GM18508 (cell line): ENCODE measurements at regions not wholly inside any gene's neighbourhood (a gene's known extent, or its start where the extent isn't known, plus 50 kb on each side); places are given as distances from the start of the nearest gene placed in this dataset.

Experiments used
- ATAC-seq: cut with Tn5 transposase; IDR thresholded peaks from one replicate; pipeline ENCODE4 v1.9.1; 2021; ENCODE audit warnings: moderate number of reproducible peaks; ENCODE audit not compliant: insufficient read depth, unreplicated experiment

DNA sequence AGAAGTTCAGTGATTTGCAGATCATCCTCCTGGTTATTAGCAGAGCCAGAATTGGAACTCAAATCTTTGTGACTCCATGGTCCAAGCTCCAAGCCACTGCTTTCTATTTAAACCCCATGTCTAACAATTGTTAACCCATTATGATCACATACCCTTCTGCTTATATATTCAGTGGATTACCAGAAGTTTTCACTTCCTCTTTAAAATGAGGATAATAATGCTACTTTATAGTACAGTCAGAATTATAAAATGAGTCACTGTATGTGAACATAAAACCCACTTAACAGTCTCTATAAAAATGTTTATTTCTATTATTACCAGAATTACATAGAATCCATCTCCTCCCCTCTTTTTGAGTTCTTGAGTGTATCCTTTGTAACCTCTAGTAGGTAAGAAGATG, 550.7 kb upstream of the DPPA4 start:
- no peak for ATAC-seq

DNA sequence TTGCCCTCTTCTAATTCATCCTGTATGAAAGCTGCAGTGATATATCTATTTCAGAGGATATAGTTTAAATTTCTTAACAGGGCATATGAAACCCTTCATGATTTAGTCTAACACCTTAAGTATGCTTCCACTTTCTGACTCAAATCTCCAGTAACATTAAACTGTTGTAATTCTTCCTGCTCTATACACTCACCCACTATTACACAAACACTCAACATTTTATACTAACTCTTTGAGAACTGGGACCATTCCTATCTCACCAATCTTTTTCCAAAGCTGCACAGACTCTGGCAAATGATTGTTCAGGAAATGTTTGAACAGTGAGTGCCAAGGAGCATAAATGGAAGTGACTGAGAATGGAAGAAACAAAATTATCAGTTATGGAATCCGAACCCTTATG, 560.4 kb upstream of the DPPA4 start:
- no peak for ATAC-seq

DNA sequence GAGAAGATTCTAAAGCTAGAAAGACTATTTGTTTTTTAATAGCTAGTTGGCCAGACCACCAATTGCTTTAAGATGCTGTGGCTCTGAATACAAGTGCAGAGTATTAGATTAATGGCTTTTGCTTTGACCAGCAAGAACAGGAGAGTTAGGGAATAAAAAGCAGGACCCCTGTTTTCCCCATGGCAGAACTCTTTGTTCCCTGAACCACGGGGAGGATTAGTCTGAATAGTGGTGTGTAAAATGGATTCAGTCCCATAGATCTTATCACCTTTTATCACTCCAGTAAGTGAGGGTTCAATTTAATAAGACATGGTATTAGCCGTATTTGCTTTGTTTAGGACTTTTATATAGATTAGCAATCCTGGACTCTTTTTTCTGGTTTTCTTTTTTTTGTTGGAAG, 562.6 kb upstream of the DPPA4 start:
- ATAC-seq, result no peak

DNA sequence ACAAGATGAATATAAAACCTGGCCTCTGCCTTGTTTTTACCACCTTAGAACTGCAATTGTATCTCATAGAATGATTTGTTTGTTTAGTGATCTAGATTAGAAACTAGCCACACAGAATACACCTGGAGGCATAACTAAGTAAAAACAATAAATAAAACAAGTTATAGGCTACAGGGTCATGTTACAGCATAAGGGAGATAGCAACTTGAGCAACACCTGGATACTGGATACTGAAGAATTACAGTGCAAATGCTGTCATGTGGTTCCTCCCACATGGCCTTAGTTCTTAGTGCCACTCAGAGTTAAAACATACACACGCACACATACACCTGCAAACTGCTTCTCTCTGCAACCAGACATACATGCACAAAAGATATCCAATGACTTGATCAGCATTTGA, 563.4 kb upstream of the DPPA4 start:
- ATAC-seq, result no peak

DNA sequence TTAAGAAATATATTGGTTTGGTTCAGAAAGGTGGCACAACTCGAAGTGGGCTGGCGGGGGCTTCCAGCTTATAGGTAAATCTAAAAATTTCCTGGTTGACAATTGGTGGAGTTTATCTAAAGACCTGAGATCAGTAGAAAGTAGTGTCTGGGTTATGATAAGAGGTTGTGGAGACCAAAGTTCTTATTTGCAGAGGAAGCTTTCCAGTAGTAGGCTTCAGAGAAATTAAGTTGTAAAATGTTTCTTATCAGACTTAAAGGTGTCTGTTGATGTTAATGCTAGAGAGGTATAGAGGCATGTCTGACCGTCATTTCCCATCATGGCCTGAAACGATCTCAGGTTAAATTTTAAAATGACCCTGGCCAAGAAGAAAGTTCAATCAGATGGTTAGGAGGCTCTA, 565.2 kb upstream of the DPPA4 start:
- ATAC-seq, result no peak

DNA sequence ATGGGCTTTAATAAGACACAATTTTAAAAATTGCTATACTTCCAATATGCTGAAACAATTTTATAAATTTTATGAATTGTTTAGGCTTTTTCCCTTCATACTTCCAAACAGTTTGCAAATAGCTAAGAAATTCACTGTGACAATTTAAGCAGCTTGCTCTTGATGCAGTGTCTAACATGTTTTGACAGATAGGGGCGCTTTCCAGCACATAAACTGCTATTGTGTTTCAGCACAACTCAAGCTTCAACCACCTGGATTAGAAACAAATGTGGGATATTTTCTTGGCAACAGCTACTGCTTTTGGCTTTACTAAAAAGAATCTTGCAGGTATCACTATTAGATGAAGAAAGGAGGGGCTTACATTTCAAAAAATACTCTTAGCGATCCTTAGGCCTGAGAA, 565.8 kb upstream of the DPPA4 start:
- no peak for ATAC-seq

DNA sequence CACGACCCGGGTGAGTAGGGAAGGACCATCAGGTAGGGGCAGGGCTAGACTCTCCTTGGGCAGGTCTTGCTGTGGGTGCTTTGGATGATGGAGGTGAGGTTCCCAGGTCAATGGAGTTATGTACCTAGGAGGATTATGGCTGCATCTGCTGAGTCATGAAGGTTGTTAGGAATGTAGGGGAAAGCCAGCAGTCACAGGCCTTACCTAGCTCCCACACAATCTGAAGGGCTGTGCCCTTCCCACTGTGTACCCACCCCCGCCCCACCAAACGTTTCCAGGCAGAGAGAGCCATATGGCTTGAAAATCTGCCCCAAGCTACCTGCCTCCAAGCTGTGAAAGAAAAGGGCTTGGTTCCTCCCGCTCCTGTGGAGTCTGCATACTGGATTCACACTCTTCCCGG, 573.4 kb upstream of the DPPA4 start:
- no peak for ATAC-seq

DNA sequence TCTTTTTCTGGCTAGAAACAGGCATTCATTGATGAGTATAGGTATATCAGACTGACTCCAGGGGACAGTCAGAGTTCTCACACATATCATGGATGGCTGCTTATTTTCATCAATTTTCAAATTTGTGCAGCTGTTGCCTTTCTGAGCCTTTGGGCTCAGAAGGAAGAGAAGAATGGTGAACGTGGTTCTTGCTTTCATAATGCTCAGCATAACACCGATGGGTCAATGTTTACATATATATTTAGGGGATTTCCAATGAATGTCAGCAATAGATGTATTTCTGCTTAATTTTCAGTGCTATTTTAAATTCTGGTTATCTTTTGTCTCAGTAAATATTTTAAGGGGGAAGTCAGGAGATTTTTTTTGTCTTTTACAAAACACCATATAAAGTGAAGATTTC, 581.4 kb upstream of the DPPA4 start:
- ATAC-seq, result no peak

DNA sequence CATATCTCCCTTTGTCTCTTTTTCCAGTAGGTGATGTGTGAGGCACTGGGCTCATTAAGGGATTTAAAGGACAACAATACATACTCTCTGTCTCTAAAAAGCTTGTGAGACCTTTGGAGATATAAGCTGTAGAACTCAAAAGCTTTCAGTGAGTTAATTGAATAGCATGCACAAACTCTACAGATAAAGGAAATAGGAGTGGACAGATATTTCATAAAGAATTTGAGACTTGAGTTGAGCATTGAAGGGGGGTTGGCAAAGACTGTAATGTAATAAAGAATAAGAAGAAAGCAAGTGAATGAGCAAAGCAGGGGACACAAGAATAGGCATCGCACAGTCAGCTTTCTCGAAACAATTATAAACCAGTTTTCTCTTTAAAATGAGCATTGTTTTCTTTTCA, 583.4 kb upstream of the DPPA4 start:
- ATAC-seq, result no peak

DNA sequence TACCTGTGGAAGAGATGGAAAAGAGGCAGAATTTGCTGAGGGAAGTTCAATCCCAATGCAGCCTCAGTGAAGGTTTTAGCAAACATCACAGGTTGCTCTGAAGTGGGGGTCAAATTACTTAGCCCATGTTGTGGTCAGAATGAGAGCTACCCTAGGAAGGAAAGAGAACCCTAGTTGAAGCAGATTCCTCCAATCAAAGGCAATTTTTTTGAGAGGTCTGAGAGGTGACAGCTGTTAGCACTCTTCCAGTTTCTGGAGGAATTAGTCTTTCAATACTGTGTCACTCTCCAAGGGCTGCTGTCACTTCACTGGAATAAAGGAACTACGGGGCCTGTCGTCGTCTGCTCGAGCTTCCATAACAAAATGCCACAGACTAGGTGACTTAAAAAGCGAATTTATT, 584.2 kb upstream of the DPPA4 start:
- no peak for ATAC-seq

DNA sequence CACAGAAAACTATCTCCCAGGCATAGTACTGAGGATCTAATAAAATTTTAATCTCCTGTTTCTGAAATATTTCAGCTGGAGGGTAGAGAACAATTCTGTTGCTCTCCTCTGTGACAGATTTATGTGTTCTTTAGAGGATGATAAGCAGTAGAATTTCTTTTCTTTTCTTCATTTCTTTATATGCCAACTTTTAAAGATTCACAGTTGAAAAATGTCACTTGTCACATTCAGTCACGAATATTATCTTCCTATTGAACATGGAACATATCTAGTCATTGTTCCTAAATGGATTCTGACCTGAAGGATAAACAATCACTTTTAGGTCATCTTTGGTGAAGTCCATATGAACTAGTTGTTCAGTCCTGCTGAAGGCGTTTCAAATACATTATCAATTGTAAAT, 585.5 kb upstream of the DPPA4 start:
- ATAC-seq, result no peak

DNA sequence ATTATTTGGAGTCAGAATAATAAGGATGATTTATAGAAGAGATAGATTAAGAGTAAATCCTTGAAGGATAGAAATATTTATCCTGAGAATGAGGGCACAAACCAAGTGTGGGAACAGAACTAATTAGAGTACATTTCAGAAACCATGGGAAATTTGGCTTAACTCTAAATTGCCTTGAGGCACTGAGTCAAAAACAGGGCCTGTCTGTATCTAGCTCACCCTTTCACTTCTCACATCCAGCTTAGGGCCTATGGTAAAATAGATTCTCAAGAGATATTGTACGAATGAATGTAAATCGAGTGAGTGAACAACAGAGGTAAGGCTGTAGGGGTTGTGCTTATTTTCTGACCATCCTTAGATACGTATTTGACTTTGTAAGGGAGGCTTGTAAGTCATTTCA, 586.1 kb upstream of the DPPA4 start:
- ATAC-seq, result no peak

DNA sequence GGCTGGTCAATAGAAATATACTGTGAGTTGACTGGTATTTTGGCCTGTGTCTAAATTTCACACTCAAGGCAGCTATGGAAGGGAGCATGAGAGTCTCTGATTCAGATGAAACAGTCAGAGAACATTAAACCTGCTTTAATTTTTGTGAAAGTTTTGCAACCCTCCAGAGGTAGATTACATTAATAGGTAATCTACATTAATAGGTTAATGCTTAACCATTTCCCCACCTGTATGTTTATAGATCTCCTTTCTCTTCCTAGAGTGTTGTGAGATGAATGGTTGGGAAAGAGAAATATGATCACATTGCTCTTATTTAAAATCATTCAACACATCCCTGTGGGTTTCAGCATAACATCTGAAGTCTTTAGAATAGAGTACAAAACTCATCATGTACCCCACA, 586.9 kb upstream of the DPPA4 start:
- ATAC-seq, result no peak

DNA sequence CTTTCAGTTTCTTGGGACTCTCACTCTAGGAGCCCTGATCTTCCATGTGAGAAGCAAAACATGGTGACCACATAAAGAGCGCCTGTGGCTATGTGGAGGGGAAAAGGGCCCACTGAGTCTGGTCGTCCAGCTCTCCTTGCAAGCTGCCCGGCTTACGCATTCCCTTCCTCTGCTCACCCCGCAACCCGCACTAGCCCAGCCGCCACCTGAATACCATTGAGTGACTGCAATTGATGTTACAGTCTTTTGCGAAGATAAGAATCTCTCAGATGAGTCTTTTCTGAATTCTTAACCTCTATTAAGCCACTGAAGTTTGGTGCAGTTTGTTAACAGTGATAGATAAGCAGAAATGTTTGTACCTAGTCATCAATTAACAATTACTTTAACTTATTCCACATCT, 589.0 kb upstream of the DPPA4 start:
- ATAC-seq, result no peak

DNA sequence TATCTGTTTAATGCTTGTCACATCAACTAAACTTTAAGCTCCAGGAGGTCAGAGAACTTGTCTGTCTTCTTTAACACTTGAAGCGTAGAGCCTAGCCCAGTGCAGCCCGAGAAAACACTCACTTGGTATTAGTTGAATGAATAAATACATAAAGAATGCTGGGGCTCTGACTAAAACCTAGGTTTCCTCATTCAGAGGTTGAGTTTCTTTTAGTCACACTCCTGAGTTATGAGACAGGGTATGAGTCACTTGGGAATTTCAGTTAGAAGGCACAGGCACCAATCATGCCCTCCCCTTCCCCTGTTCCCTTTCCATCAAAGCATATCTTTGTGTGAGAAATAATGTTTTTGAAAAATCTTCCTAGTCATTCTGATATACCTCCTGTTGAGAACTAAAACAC, 589.8 kb upstream of the DPPA4 start:
- no peak for ATAC-seq

DNA sequence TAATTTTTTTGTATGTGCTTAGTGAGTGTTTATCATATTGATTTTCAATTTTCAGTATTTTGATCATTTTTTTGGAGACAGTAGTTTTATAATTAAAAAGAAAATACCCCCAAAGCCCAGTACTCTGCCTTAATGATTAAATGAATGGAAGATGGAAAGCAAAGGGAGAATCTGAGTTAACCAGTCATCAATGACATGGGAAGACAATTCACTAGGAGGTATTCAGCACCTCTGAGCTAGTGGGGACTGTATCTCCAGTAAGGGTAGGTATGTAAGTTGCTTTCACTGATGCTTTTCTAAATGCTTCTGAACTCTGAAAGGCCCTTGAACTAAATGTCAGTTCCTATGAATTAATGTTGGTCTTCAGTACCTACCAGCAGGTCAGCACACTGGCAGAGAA, 590.4 kb upstream of the DPPA4 start:
- ATAC-seq, result no peak

DNA sequence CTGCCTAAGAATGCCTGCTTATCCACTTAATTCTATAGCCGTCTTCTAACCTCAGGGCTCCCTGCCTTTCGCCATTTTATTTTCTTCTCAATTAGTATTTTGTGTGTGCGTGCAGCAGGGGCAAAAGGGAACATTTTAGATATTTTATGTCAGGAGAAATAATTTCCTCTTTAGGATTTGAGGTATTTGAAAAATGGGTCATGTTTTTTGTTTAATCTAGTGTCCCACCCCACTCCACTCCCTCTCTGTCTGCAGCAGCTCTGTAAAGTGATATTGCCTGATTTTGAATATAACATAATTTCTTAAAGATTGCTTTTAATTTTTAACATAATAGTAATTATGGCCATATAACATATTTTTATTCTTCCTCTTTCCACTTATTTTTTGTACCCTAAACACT, 593.2 kb upstream of the DPPA4 start:
- no peak for ATAC-seq

DNA sequence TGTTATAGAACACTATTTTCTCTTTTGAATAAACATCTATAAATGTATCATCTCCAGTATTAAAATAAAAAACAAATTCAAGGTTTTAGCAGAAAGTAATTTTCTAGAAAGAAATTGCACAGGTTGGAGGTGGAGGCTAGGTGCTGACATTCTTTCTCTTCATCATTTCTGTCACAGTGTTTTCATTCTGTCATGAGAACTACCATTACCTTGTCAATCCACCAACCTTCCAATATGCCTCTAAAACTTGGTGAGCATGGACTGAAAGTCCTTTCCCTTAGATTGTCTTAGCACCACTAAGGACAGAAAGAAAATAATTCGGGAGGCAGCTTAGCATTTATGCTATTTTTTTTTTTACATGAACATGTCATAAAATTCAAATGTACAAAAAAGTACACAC, 596.2 kb upstream of the DPPA4 start:
- ATAC-seq, result no peak

DNA sequence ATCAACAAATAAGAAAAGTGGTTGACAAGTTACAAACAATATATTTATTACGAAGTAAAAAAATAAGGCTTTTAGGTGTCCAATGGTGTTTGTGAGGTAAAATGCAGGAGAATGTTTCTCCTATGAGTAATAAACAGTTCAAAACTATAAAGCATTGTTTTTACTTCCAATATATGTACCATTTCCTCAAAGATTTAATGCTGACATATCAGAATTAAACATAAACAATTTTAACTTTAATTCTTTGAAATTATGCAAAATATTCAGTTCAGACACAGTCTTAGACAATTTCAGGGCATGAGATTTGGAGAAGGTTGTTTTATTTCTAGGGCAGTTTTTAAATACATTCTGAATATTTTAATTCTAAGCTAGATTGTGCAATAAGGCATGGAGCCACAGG, 602.5 kb upstream of the DPPA4 start:
- ATAC-seq, result no peak

DNA sequence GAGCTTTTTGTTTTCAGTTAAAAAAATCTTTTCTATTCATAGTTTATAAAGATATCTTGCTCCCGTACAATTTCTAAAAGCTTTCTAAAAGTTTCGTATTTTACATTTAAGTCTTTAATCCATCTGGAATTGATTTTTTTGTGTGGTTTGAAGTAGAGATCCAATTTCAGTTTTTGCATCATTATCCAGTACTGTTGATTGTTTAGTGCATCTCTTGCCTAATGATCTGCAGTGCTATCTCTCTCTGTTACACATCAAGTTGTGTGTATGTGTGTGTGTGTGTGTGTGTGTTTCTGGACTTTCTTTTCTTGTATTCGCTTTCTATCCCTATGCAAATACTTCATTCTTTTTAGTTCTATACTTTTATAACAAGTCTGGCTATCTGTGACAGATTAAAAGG, 605.8 kb upstream of the DPPA4 start:
- ATAC-seq, result no peak

DNA sequence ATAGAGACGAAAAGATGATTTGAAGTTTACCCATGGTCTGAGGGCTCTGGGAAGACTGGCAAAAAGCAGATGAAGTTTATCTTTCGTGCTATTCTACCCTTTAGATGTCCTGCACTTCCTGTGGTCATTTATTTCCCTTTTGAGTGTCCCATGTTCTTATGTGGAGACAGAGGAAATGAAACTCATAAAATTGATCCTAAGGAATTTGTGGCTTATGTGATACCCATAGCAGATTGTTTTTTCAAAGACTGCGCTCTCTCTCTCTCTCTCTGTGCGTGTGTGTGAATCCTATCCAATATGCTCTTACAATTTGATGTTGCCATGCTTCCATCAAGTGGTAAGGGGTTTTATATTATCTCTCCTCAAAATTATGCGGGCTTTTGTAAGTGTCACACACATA, 607.5 kb upstream of the DPPA4 start:
- no peak for ATAC-seq

DNA sequence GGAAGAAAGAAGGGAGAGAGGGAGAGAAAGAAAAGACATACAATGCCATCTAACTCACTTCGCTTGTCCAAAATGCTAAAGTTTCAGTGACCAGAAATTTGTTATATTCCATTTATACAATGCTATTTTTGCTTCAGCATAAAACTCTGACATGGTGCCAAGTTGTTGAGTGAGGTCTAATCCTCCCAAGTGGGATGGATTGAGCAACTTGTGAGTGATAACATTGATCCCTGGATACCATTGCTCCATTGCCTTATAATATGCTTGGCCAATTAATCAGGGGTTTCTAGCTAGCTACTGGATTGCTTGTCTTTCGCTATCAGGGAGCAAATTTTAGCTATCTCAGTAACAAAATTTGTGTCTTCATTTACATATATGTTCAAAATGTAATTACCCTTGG, 615.6 kb upstream of the DPPA4 start:
- no peak for ATAC-seq

DNA sequence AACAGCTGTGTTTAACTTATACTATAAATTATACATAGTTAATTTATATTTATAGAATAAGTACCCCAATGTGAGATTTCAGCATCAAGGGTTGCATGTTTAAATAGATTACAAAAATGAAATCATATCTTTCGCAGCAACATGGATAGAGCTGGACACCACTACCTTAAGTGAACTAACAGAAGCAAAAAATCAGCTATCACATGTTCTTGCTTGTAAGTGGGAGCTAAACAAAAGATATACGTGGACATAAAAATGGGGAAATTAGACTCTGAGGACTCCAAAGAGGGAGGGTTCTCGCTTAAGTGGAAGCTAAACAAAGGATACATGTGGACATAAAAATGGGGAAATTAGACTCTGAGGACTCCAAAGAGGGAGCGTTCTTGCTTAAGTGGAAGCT, 626.5 kb upstream of the DPPA4 start:
- ATAC-seq, result no peak

DNA sequence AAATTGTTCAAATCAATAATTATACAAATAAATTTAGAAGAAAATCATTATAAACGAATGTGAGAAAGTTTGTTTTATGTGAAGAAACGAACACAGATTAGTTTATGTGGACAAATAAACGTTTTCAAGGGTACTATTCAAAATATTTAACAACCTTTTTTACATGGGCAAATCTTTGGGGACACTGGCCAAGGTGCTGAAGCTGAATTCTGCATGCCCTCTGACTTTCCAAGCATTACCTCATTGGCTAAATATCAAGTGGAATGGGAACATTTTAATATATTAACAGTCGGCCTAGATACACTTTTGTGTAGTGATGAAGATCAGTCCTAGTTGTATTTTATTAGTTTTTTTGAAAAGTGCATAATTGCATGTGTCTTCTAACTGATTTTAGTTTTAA, 636.4 kb upstream of the DPPA4 start:
- no peak for ATAC-seq
